K562 (cell line): ENCODE measurements at regions not wholly inside any gene's neighbourhood (a gene's known extent, or its start where the extent isn't known, plus 50 kb on each side); places are given as distances from the start of the nearest gene placed in this dataset.

ENCODE experiments used
- BRF1 ChIP-seq: IDR thresholded peaks from 3 replicates; pipeline ENCODE4 v1.6.1; 2011; ENCODE audit warnings: borderline replicate concordance, mild to moderate bottlenecking; ENCODE audit not compliant: insufficient read length; ENCODE audit errors: extremely low read depth
- HDAC8 ChIP-seq: fragments of 450-650 bp; IDR thresholded peaks from 2 replicates; pipeline ENCODE4 v1.6.1; 2016; ENCODE audit warnings: mild to moderate bottlenecking, missing genetic modification characterization, moderate library complexity, missing compliant biosample characterization
- KDM4B ChIP-seq, 2 experiments: fragments of 450-650 bp in 1 of 2; sonication (generic) in 1 of 2; IDR thresholded peaks; 2 replicates each; pipeline ENCODE4 v1.6.1; 2016 to 2017; ENCODE audit warnings: borderline replicate concordance in 2 of 2, antibody characterized with exemption in 1 of 2, low read depth in 1 of 2, mild to moderate bottlenecking in 1 of 2
- MYC ChIP-seq, 2 experiments: fragments of 250-450 bp in 1 of 2; sonication (Bioruptor Pico) in 1 of 2; IDR thresholded peaks; 2 replicates each; pipeline versions ENCODE4 v1.5.1 to v1.6.1; 2012 to 2021; ENCODE audit warnings: low read depth in 2 of 2, borderline replicate concordance in 1 of 2, improper control_type of control experiment in 1 of 2, low read length in 1 of 2, mild to moderate bottlenecking in 1 of 2, moderate library complexity in 1 of 2
- RAD21 ChIP-seq, 2 experiments: fragments of 250-450 bp in 1 of 2; fragments of 450-650 bp in 1 of 2; sonication (Bioruptor Pico) in 1 of 2; formaldehyde crosslinking in 1 of 2; IDR thresholded peaks in 1 of 2; conservative IDR thresholded peaks in 1 of 2; 2 replicates each; pipeline versions ENCODE4 v1.4.0 to v1.8.0; 2020 to 2022; ENCODE audit warnings: mild to moderate bottlenecking in 2 of 2, moderate library complexity in 1 of 2
- ZFP1 ChIP-seq: fragments of 450-650 bp; formaldehyde crosslinking; IDR thresholded peaks from 2 replicates; pipeline ENCODE4 v1.4.0; 2020; ENCODE audit warnings: mild to moderate bottlenecking, mixed read lengths
- TF ChIP-seq, protein P1 (sequence below), 2 experiments: fragments of 450-650 bp; formaldehyde crosslinking in 1 of 2; IDR thresholded peaks; 2 replicates each; pipeline versions ENCODE4 v1.4.0 to v1.6.1; 2014 to 2020; ENCODE audit warnings: mild to moderate bottlenecking in 2 of 2, borderline replicate concordance in 1 of 2, low read depth in 1 of 2

DNA sequence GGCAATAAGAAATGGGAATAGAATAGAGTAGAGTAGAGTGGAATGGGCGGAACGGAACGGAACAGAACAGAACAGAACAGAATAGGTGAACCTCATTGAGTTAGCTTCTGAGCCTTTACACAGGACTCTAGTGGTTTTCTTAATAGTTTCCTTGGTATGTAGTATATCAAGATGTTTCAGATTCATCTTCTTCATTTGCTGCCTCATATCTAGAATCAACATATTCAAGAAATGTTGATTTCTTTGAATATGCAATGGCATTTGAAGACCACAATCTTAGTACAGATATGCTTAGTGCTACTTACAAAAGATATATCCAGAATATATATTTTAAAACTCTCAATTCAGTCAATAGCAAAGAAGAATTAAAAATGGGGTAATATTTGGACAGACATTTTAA lies 133.8 kb downstream of the TSEN15 start (continued):
- TF ChIP-seq, protein P1, sequence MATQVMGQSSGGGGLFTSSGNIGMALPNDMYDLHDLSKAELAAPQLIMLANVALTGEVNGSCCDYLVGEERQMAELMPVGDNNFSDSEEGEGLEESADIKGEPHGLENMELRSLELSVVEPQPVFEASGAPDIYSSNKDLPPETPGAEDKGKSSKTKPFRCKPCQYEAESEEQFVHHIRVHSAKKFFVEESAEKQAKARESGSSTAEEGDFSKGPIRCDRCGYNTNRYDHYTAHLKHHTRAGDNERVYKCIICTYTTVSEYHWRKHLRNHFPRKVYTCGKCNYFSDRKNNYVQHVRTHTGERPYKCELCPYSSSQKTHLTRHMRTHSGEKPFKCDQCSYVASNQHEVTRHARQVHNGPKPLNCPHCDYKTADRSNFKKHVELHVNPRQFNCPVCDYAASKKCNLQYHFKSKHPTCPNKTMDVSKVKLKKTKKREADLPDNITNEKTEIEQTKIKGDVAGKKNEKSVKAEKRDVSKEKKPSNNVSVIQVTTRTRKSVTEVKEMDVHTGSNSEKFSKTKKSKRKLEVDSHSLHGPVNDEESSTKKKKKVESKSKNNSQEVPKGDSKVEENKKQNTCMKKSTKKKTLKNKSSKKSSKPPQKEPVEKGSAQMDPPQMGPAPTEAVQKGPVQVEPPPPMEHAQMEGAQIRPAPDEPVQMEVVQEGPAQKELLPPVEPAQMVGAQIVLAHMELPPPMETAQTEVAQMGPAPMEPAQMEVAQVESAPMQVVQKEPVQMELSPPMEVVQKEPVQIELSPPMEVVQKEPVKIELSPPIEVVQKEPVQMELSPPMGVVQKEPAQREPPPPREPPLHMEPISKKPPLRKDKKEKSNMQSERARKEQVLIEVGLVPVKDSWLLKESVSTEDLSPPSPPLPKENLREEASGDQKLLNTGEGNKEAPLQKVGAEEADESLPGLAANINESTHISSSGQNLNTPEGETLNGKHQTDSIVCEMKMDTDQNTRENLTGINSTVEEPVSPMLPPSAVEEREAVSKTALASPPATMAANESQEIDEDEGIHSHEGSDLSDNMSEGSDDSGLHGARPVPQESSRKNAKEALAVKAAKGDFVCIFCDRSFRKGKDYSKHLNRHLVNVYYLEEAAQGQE (IDR thresholded peaks at IDR 0.05; ENCODE audit: borderline replicate concordance): no peak
- TF ChIP-seq, protein P1 (CRISPR knock-in tag; IDR thresholded peaks at IDR 0.05; ENCODE audit: low read depth): no peak
- TF ChIP-seq RAD21 (CRISPR knock-in tag; conservative IDR thresholded peaks at IDR 0.05 in 1 of 2, IDR thresholded peaks at IDR 0.05 in 1 of 2) (no peak), ZFP1 (CRISPR knock-in tag) (no peak), BRF1 (no peak), MYC (IDR thresholded peaks at IDR 0.05; ENCODE audit: low read depth, low read length) (no peak), MYC (CRISPR knock-in tag; IDR thresholded peaks at IDR 0.05; ENCODE audit: borderline replicate concordance, low read depth) (no peak), KDM4B (IDR thresholded peaks at IDR 0.05; ENCODE audit: borderline replicate concordance in 2 of 2, low read depth in 1 of 2) (no peak), HDAC8 (tag) (no peak)
